Heart right ventricle (tissue), 16 donors: ENCODE measurements at regions not wholly inside any gene's neighbourhood (a gene's known extent, or its start where the extent isn't known, plus 50 kb on each side); places are given as distances from the start of the nearest gene placed in this dataset.

ENCODE experiments used
- ATAC-seq, 8 donors: fragments of 200-7000 bp; cut with Tn5 transposase; one replicate each; pipeline ENCODE4 v1.9.1; 2020; ENCODE audit warnings: mild to moderate bottlenecking in 8 of 8, moderate library complexity in 8 of 8, moderate number of reproducible peaks in 1 of 8
- DNase-seq, 2 donors: peaks; one replicate each; pipeline ENCODE4 v3.0.0-alpha.2; 2020
- H3K27ac ChIP-seq, 10 donors: fragments of 200-600 bp; sonication (generic) in 2 of 10; one replicate each; pipeline versions ENCODE4 v1.5.0 to v1.8.0; 2020 to 2022; ENCODE audit warnings: mild to moderate bottlenecking in 3 of 10
- H3K27me3 ChIP-seq, 7 donors: fragments of 200-600 bp; one replicate each; pipeline ENCODE4 v1.8.0; 2021 to 2022; ENCODE audit warnings: mild to moderate bottlenecking in 2 of 7
- H3K36me3 ChIP-seq, 9 donors: fragments of 200-600 bp; sonication (generic) in 1 of 9; one replicate each; pipeline versions ENCODE4 v1.5.0 to v1.8.0; 2020 to 2022; ENCODE audit warnings: mild to moderate bottlenecking in 2 of 9
- H3K4me1 ChIP-seq, 9 donors: fragments of 200-600 bp; sonication (generic) in 1 of 9; one replicate each; pipeline versions ENCODE4 v1.5.0 to v1.8.0; 2020 to 2022; ENCODE audit warnings: mild to moderate bottlenecking in 4 of 9
- H3K4me3 ChIP-seq, 10 donors: fragments of 200-600 bp; sonication (generic) in 2 of 10; one replicate each; pipeline versions ENCODE4 v1.5.0 to v1.8.0; 2020 to 2022; ENCODE audit warnings: mild to moderate bottlenecking in 7 of 10, moderate library complexity in 2 of 10
- H3K9me3 ChIP-seq, 11 donors: fragments of 200-600 bp in 10 of 11; sonication (generic) in 2 of 11; one replicate each; pipeline versions ENCODE4 v1.5.0 to v1.8.0; 2013 to 2022; ENCODE audit warnings: mild to moderate bottlenecking in 2 of 11, control low read depth in 1 of 11, moderate library complexity in 1 of 11
- CTCF ChIP-seq, 9 donors: fragments of 200-600 bp; sonication (generic) in 2 of 9; IDR thresholded peaks; one replicate each; pipeline versions ENCODE4 v1.5.0 to v1.8.0; 2021 to 2022; ENCODE audit warnings: antibody characterized with exemption in 9 of 9, mild to moderate bottlenecking in 5 of 9, moderate library complexity in 1 of 9
- WGBS, 2 donors: extraction: QIAGEN DNeasy Blood & Tissue Kit; methylation state at CpG; one replicate each; pipeline ENCODE4 v1.1.7; 2013; ENCODE audit warnings: inconsistent platforms in 1 of 2; 5-methylcytosine and 5-hydroxymethylcytosine counted together
- intact Hi-C, 10 donors: fragments of 100-400 bp; cut with DNase I; formaldehyde crosslinking; loops; one replicate each; pipeline versions ENCODE4 v1.11.1 to v1.14.2; 2022
- donor health status: Arrhythmogenic right ventricular cardiomyopathy.
- donor health status: ischemic (EF 13 %, LVEDD 7.1; RV severe dilation, severe dysfunction).
- donor health status: healthy with polysubstance abuse.
- donor health status: DM: no; HTN: yes; CAD: no.
- donor health status: DM: no; HTN: no; CAD: no.
- donor health status: ischemic (EF 25% LVEDD 6.9; RV normal size, moderate dysfunction).
- donor health status: ischemic (EF 25% LVEDD 5.7; RV mildly dilated, moderate dysfunction).
- donor health status: healthy.
- donor health status: DM: yes; HTN: yes; CAD: no.
- donor health status: Ischemic cardiomyopathy.
- donor health status: ischemic (EF 35%, LVEDD 5.7; RV mildly dilated, moderate dysfunction).
- donor health status: nonischemic (EF 11% LVEDD 7.7; RV severe dilation, severe dysfunction).
- donor health status: DM: yes; HTN: yes; CAD: no.
- donor health status: PGD.
- donor health status: ischemic (EF 29% LVEDD 5.4; RV normal size, mild dysfunction).
- donor health status: nonischemic (EF 23%, LVEDD 6.1; RV moderate dilation, normal function).

- Histone ChIP-seq H3K4me1 (peaks cover 0 to 57% (median 17%) of the 10 kb centered on the region in 9 donors), H3K27ac (peak overlapping the region in 5 of 10 donors; percentile 34 to 71 (median 54)), H3K4me3 (no peak overlapping the region), H3K36me3 (no peaks in the 10 kb centered on the region), H3K9me3 (peaks cover 0 to 9% (median 2%) of the 10 kb centered on the region in 11 donors), H3K27me3 (peaks cover 0 to 4% (median 0%) of the 10 kb centered on the region in 7 donors)
- no peak for TF ChIP-seq CTCF (IDR thresholded peaks at IDR 0.05)
- 30 to 42% methylated on average over 10 of the region's 10 CpGs for WGBS, 2 donors
- intact Hi-C loops, result loop anchor here in 5 of 10 donors (2.0 to 10.0 kb wide), 7 partner anchors 71 to 843 kb away; partner anchors contain the start of gene TBX3 (in 1 of the 5)
- DNase-seq (peak; percentile 39 to 58), ATAC-seq (peak; percentile 66 to 80 (median 75))
These were observed 769.4 kb downstream of the MED13L start for GRCh38 chr12:115507951-115508722.

- TF ChIP-seq CTCF (IDR thresholded peaks at IDR 0.05), result no peak
These were observed 770.0 kb downstream of the MED13L start for GRCh38 chr12:115507560-115507889.

GRCh38 chr12:115506822-115507559, 770.5 kb downstream of the MED13L start:
- H3K27me3 ChIP-seq, result peaks cover 0 to 4% (median 0%) of the 10 kb centered on the region in 7 donors
- H3K36me3 ChIP-seq, result no peaks in the 10 kb centered on the region
- H3K4me1 ChIP-seq, result peaks cover 0 to 57% (median 17%) of the 10 kb centered on the region in 9 donors
- intact Hi-C loops, result loop anchor here in 5 of 10 donors (5.0 to 10.0 kb wide), 6 partner anchors 70 to 842 kb away; partner anchors contain the start of gene TBX3 (in 1 of the 5)
- H3K9me3 ChIP-seq, result peaks cover 0 to 3% (median 0%) of the 10 kb centered on the region in 11 donors
- ATAC-seq (no peak), DNase-seq (no peak)
- no peak for TF ChIP-seq CTCF (IDR thresholded peaks at IDR 0.05)
- 74 to 79% methylated on average over 5 of the region's 5 CpGs for WGBS, 2 donors
- peak overlapping the region in 3 of 10 donors; percentile 53 to 71 (median 54) for H3K27ac ChIP-seq
- no peak overlapping the region for H3K4me3 ChIP-seq

More at GRCh38 chr12:115507560-115507889, 770.0 kb downstream of the MED13L start:
- ATAC-seq, result no peak
- intact Hi-C loops, result loop anchor here in 5 of 10 donors (5.0 to 10.0 kb wide), 6 partner anchors 70 to 843 kb away; partner anchors contain the start of gene TBX3 (in 1 of the 5)
- WGBS, 2 donors, result 76 to 79% methylated on average over 5 of the region's 5 CpGs
- Histone ChIP-seq H3K4me3 (no peak overlapping the region), H3K4me1 (peaks cover 0 to 57% (median 17%) of the 10 kb centered on the region in 9 donors), H3K36me3 (no peaks in the 10 kb centered on the region), H3K27ac (peak overlapping the region in 4 of 10 donors; percentile 53 to 71 (median 56)), H3K27me3 (peaks cover 0 to 4% (median 0%) of the 10 kb centered on the region in 7 donors), H3K9me3 (peaks cover 0 to 5% (median 0%) of the 10 kb centered on the region in 11 donors)
- DNase-seq, result no peak
